ENCODE measurements at regions not wholly inside any gene's neighbourhood (a gene's known extent, or its start where the extent isn't known, plus 50 kb on each side); places are given as distances from the start of the nearest gene placed in this dataset.
"Not testable (repeated sequence)": the region's sequence is repeated elsewhere in the genome, so short reads cannot be mapped to it uniquely, and the experiment has no call there.

GRCh38 chr2:7868836-7869235, 813.0 kb upstream of the ID2 start:
- TF ChIP-seq ZNF266 (tag by site-specific recombination; IDR thresholded peaks at IDR 0.05; ENCODE audit: low read depth): no peak
- no peak for TF ChIP-seq SETDB1 (IDR thresholded peaks at IDR 0.05; ENCODE audit: insufficient read length, low read length)
- no peak for TF ChIP-seq ZBTB20 (tag by site-specific recombination; IDR thresholded peaks at IDR 0.05)
- TF ChIP-seq ZNF555 (tag by site-specific recombination; conservative IDR thresholded peaks at IDR 0.05): no peak
- TF ChIP-seq, protein P1, sequence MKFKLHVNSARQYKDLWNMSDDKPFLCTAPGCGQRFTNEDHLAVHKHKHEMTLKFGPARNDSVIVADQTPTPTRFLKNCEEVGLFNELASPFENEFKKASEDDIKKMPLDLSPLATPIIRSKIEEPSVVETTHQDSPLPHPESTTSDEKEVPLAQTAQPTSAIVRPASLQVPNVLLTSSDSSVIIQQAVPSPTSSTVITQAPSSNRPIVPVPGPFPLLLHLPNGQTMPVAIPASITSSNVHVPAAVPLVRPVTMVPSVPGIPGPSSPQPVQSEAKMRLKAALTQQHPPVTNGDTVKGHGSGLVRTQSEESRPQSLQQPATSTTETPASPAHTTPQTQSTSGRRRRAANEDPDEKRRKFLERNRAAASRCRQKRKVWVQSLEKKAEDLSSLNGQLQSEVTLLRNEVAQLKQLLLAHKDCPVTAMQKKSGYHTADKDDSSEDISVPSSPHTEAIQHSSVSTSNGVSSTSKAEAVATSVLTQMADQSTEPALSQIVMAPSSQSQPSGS (tag by site-specific recombination; IDR thresholded peaks at IDR 0.05; ENCODE audit: low read depth): no peak
- no peak for TF ChIP-seq ZNF530 (tag by site-specific recombination; IDR thresholded peaks at IDR 0.05; ENCODE audit: low read depth)
- no peak for TF ChIP-seq ZNF830 (tag by site-specific recombination; IDR thresholded peaks at IDR 0.05; ENCODE audit: low read depth)
- TF ChIP-seq ZXDB (tag by site-specific recombination; IDR thresholded peaks at IDR 0.05): no peak
- no peak for TF ChIP-seq ZNF626 (tag by site-specific recombination; IDR thresholded peaks at IDR 0.05)
- TF ChIP-seq, protein P2, sequence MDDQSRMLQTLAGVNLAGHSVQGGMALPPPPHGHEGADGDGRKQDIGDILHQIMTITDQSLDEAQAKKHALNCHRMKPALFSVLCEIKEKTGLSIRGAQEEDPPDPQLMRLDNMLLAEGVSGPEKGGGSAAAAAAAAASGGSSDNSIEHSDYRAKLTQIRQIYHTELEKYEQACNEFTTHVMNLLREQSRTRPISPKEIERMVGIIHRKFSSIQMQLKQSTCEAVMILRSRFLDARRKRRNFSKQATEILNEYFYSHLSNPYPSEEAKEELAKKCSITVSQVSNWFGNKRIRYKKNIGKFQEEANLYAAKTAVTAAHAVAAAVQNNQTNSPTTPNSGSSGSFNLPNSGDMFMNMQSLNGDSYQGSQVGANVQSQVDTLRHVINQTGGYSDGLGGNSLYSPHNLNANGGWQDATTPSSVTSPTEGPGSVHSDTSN (CRISPR knock-in tag; IDR thresholded peaks at IDR 0.05): no peak
- no peak for TF ChIP-seq HOXA7 (CRISPR knock-in tag; IDR thresholded peaks at IDR 0.05; ENCODE audit: borderline replicate concordance)
- TF ChIP-seq OSR2 (tag by site-specific recombination; IDR thresholded peaks at IDR 0.05): no peak
- CTCF ChIA-PET: no interaction called here
- Histone ChIP-seq H3K4me3 (ENCODE audit: low read depth, low read length) (no peak overlapping the region), H3K36me3 (ENCODE audit: control insufficient read depth in 2 of 2, insufficient read depth in 1 of 2, low read length in 2 of 2) (no peaks in the 10 kb centered on the region), H3K9me3 (ENCODE audit: control insufficient read depth, insufficient read depth, low read depth, low read length) (no peaks in the 10 kb centered on the region), H3K4me1 (ENCODE audit: control insufficient read depth, insufficient read depth, low read length) (no peaks in the 10 kb centered on the region), H3K27ac (ENCODE audit: extremely low read depth, low read depth, low read length) (no peak overlapping the region)
- POLR2A ChIA-PET: no interaction called here

GRCh38 chr2:7876445-7876844, 805.4 kb upstream of the ID2 start:
- H3K36me3 ChIP-seq (ENCODE audit: control insufficient read depth in 2 of 2, insufficient read depth in 1 of 2, low read length in 2 of 2); H3K27ac ChIP-seq (ENCODE audit: extremely low read depth, low read depth, low read length); POLR2A ChIA-PET; CTCF ChIA-PET; H3K9me3 ChIP-seq (ENCODE audit: control insufficient read depth, insufficient read depth, low read depth, low read length); H3K4me1 ChIP-seq (ENCODE audit: control insufficient read depth, insufficient read depth, low read length); H3K4me3 ChIP-seq (ENCODE audit: low read depth, low read length): not testable (repeated sequence)

- CTCF ChIA-PET; H3K9me3 ChIP-seq (ENCODE audit: control insufficient read depth, insufficient read depth, low read depth, low read length); H3K4me1 ChIP-seq (ENCODE audit: control insufficient read depth, insufficient read depth, low read length); H3K27ac ChIP-seq (ENCODE audit: extremely low read depth, low read depth, low read length); H3K4me3 ChIP-seq (ENCODE audit: low read depth, low read length); POLR2A ChIA-PET; H3K36me3 ChIP-seq (ENCODE audit: control insufficient read depth in 2 of 2, insufficient read depth in 1 of 2, low read length in 2 of 2): not testable (repeated sequence)
These were observed 803.6 kb upstream of the ID2 start for GRCh38 chr2:7878266-7878665.

DNA sequence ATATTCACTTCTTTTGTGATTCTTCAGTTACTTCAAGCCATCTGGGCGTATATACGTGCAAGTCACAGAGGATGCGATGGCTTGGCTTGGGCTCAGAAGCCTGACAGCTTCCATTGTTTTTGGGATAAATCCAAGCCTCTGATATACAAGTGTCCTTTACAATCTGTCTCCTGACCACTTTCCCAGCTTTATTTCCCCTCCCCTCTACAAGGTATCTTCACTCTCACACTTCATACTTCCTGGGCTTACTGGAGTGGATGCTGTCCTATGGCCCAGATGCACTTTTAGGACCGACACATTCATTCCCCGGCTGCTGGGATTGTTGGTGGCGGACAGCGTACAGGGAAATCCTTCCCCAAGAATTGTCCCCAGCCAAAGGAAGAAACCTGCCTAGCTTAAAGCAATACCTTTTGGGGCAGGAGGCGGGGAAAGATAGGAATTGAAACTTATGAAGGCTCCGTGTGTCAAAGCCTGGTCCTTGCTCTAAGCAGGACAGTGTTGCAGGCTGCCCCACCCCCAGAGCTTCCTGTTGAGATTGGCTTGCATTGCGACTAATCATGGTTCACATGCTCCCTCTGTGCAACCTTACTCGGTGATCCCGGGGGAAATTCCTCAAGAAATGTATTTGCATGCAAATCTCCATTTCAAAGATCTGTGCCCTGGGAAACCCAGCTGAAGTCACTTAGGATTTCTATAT, 802.9 kb upstream of the ID2 start:
- H3K4me3 ChIP-seq (ENCODE audit: low read depth, low read length): no peak overlapping the region
- H3K4me1 ChIP-seq (ENCODE audit: control insufficient read depth, insufficient read depth, low read length): no peaks in the 10 kb centered on the region
- no peak overlapping the region for H3K27ac ChIP-seq (ENCODE audit: extremely low read depth, low read depth, low read length)
- POLR2A ChIA-PET: no interaction called here
- H3K9me3 ChIP-seq (ENCODE audit: control insufficient read depth, insufficient read depth, low read depth, low read length): no peaks in the 10 kb centered on the region
- CTCF ChIA-PET: no interaction called here
- H3K36me3 ChIP-seq (ENCODE audit: control insufficient read depth in 2 of 2, insufficient read depth in 1 of 2, low read length in 2 of 2): no peaks in the 10 kb centered on the region
- no peak for TF ChIP-seq ZNF621 (tag by site-specific recombination; IDR thresholded peaks at IDR 0.05)
- TF ChIP-seq ZNF521 (tag by site-specific recombination; IDR thresholded peaks at IDR 0.05): no peak
- no peak for TF ChIP-seq ZNF416 (tag by site-specific recombination; IDR thresholded peaks at IDR 0.05)
- TF ChIP-seq, protein P2 (CRISPR knock-in tag; IDR thresholded peaks at IDR 0.05): no peak
- TF ChIP-seq ZNF184 (tag by site-specific recombination; IDR thresholded peaks at IDR 0.05): no peak
- TF ChIP-seq ZNF335 (tag by site-specific recombination; conservative IDR thresholded peaks at IDR 0.05): no peak
- no peak for TF ChIP-seq ZSCAN18 (tag by site-specific recombination; IDR thresholded peaks at IDR 0.05)
- no peak for TF ChIP-seq ZNF830 (tag by site-specific recombination; IDR thresholded peaks at IDR 0.05; ENCODE audit: low read depth)
- no peak for TF ChIP-seq ZNF114 (tag by site-specific recombination; IDR thresholded peaks at IDR 0.05)
- TF ChIP-seq ZNF214 (tag by site-specific recombination; IDR thresholded peaks at IDR 0.05; ENCODE audit: borderline replicate concordance): no peak
- no peak for TF ChIP-seq ZNF555 (tag by site-specific recombination; conservative IDR thresholded peaks at IDR 0.05)
- no peak for TF ChIP-seq ZNF792 (tag by site-specific recombination; IDR thresholded peaks at IDR 0.05)
- TF ChIP-seq ZNF157 (tag by site-specific recombination; IDR thresholded peaks at IDR 0.05): no peak
- TF ChIP-seq ZBTB21 (tag by site-specific recombination; IDR thresholded peaks at IDR 0.05): no peak
- no peak for TF ChIP-seq ZNF324 (tag by site-specific recombination; IDR thresholded peaks at IDR 0.05)
